ENCODE measurements at regions not wholly inside any gene's neighbourhood (a gene's known extent, or its start where the extent isn't known, plus 50 kb on each side); places are given as distances from the start of the nearest gene placed in this dataset.

- no peaks in the 10 kb centered on the region for H3K36me3 ChIP-seq
- H3K4me3 ChIP-seq (ENCODE audit: low read depth, low read length), result no peak overlapping the region
- no peak overlapping the region for H3K27ac ChIP-seq
- no peak for DNase-seq
- no peak for TF ChIP-seq CTCF (IDR thresholded peaks at IDR 0.05; ENCODE audit: low read depth, low read length)
- no peaks in the 10 kb centered on the region for H3K9me3 ChIP-seq (ENCODE audit: severe bottlenecking)
- no peaks in the 10 kb centered on the region for H3K27me3 ChIP-seq (ENCODE audit: insufficient read depth, low read depth, severe bottlenecking)
Measured at GRCh38 chr2:62309081-62309464, 113.2 kb downstream of the B3GNT2 start.

- no peak for TF ChIP-seq CTCF (IDR thresholded peaks at IDR 0.05; ENCODE audit: low read depth, low read length)
- no peak overlapping the region for H3K4me3 ChIP-seq (ENCODE audit: low read depth, low read length)
- no peaks in the 10 kb centered on the region for H3K27me3 ChIP-seq (ENCODE audit: insufficient read depth, low read depth, severe bottlenecking)
- H3K36me3 ChIP-seq, result no peaks in the 10 kb centered on the region
- no peak for DNase-seq
- H3K9me3 ChIP-seq (ENCODE audit: severe bottlenecking), result no peaks in the 10 kb centered on the region
- H3K27ac ChIP-seq, result no peak overlapping the region
Measured at GRCh38 chr2:62307469-62308389, 111.8 kb downstream of the B3GNT2 start.

GRCh38 chr2:62306751-62307468, 111.0 kb downstream of the B3GNT2 start:
- peak; percentile 65 for DNase-seq
- Histone ChIP-seq H3K4me3 (ENCODE audit: low read depth, low read length) (no peak overlapping the region), H3K27ac (no peak overlapping the region), H3K9me3 (ENCODE audit: severe bottlenecking) (no peaks in the 10 kb centered on the region), H3K36me3 (no peaks in the 10 kb centered on the region), H3K27me3 (ENCODE audit: insufficient read depth, low read depth, severe bottlenecking) (no peaks in the 10 kb centered on the region)
- no peak for TF ChIP-seq CTCF (IDR thresholded peaks at IDR 0.05; ENCODE audit: low read depth, low read length)

GRCh38 chr2:62305421-62306176, 109.7 kb downstream of the B3GNT2 start:
- DNase-seq, result no peak
- Histone ChIP-seq H3K4me3 (ENCODE audit: low read depth, low read length) (no peak overlapping the region), H3K27ac (no peak overlapping the region), H3K36me3 (no peaks in the 10 kb centered on the region), H3K27me3 (ENCODE audit: insufficient read depth, low read depth, severe bottlenecking) (no peaks in the 10 kb centered on the region), H3K9me3 (ENCODE audit: severe bottlenecking) (no peaks in the 10 kb centered on the region)
- TF ChIP-seq CTCF (IDR thresholded peaks at IDR 0.05; ENCODE audit: low read depth, low read length), result no peak

- TF ChIP-seq CTCF (IDR thresholded peaks at IDR 0.05; ENCODE audit: low read depth, low read length), result no peak
- Histone ChIP-seq H3K9me3 (ENCODE audit: severe bottlenecking) (no peaks in the 10 kb centered on the region), H3K4me3 (ENCODE audit: low read depth, low read length) (no peak overlapping the region), H3K27ac (no peak overlapping the region), H3K36me3 (no peaks in the 10 kb centered on the region), H3K27me3 (ENCODE audit: insufficient read depth, low read depth, severe bottlenecking) (no peaks in the 10 kb centered on the region)
- DNase-seq, result peak; percentile 62
Measured at GRCh38 chr2:62304429-62305417, 108.8 kb downstream of the B3GNT2 start.

Measured in WERI-Rb-1 (cell line).